Fibroblast of upper back skin (primary cell): ENCODE measurements at regions not wholly inside any gene's neighbourhood (a gene's known extent, or its start where the extent isn't known, plus 50 kb on each side); places are given as distances from the start of the nearest gene placed in this dataset.

ENCODE experiments used
- DNase-seq: peaks from one replicate; pipeline ENCODE4 v3.0.0-alpha.2; 2013

GRCh38 chr13:99911965-99912566 lies 59.5 kb downstream of the ZIC5 start:
- no peak for DNase-seq

GRCh38 chr13:99911069-99911964 lies 60.2 kb downstream of the ZIC5 start:
- no peak for DNase-seq

- no peak for DNase-seq
Observed at GRCh38 chr13:99909836-99910619, 61.5 kb downstream of the ZIC5 start.

- DNase-seq: no peak
Observed at GRCh38 chr13:99909097-99909835, 62.3 kb downstream of the ZIC5 start.

GRCh38 chr13:99908140-99908803 lies 63.3 kb downstream of the ZIC5 start:
- no peak for DNase-seq

- DNase-seq: no peak
Observed at GRCh38 chr13:99907627-99908026, 63.9 kb downstream of the ZIC5 start.

GRCh38 chr13:99907038-99907437 lies 64.5 kb downstream of the ZIC5 start:
- DNase-seq: no peak

- DNase-seq: no peak
Observed at GRCh38 chr13:99905814-99906213, 65.8 kb downstream of the ZIC5 start.

GRCh38 chr13:99905224-99905623 lies 66.3 kb downstream of the ZIC5 start:
- no peak for DNase-seq

- no peak for DNase-seq
Observed at GRCh38 chr13:99903140-99903539, 68.4 kb downstream of the ZIC5 start.

- no peak for DNase-seq
Observed at GRCh38 chr13:99902657-99903056, 68.9 kb downstream of the ZIC5 start.

- DNase-seq: no peak
Observed at GRCh38 chr13:99900960-99901359, 70.6 kb downstream of the ZIC5 start.

- no peak for DNase-seq
Observed at GRCh38 chr13:99898421-99898820, 73.1 kb downstream of the ZIC5 start.

- DNase-seq: no peak
Observed at GRCh38 chr13:99897076-99897440, 74.5 kb downstream of the ZIC5 start.

- no peak for DNase-seq
Observed at GRCh38 chr13:99896369-99897075, 75.0 kb downstream of the ZIC5 start.

GRCh38 chr13:99895444-99896368 lies 75.9 kb downstream of the ZIC5 start:
- DNase-seq: no peak

GRCh38 chr13:99894840-99895443 lies 76.6 kb downstream of the ZIC5 start:
- no peak for DNase-seq

GRCh38 chr13:99894105-99894839 lies 77.3 kb downstream of the ZIC5 start:
- no peak for DNase-seq

- no peak for DNase-seq
Observed at GRCh38 chr13:99893567-99893966, 78.0 kb downstream of the ZIC5 start.
